NCI-H128 (cell line): ENCODE measurements at regions not wholly inside any gene's neighbourhood (a gene's known extent, or its start where the extent isn't known, plus 50 kb on each side); places are given as distances from the start of the nearest gene placed in this dataset.
"Not testable (repeated sequence)": the region's sequence is repeated elsewhere in the genome, so short reads cannot be mapped to it uniquely, and the experiment has no call there.

Experiments
- DNase-seq: peaks from one replicate; lab custom pipeline; 2025; ENCODE audit not compliant: unreplicated experiment; lab: John Stamatoyannopoulos, UW

DNA sequence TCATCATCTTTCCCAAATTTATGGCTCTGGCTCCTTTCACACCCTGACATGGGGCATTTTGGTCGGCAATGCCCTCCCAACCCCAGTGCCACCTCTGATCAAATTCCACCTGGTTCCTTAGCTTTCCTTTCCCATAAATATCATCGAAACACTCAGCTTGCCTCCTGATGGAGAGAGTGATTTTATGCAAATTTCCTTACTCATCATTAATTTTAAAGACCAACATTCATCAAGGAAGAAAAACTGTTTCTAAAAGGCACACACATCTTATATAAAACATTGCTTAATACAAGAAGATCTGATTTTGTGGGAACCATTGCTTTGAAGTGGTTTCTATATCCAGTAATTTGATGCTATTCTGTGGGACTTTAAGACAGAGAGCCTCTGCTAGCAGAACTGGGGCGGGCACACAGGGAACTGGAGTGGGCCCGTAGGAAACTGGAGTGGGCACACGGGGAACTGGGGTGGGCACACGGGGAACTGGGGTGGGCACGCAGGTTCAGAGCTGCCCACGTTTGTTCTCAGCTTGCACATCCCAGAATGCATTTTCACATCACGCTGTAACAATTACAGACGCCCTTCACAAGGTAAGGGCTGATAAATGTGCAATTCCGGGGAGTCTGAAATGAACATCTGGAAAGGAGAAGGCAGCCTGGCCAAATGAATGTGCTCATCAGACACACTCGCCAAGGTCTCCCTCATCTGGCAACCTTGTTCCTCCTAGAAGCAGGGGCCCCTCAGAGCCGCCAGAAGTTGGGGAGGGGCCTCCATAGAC is 174.2 kb downstream of the RTP5 start:
- no peak for DNase-seq

- no peak for DNase-seq
Observed at GRCh38 chr2:242044313-242044590, 174.7 kb downstream of the RTP5 start.

- DNase-seq, result not testable (repeated sequence)
Observed at GRCh38 chr2:242045596-242046144, 176.1 kb downstream of the RTP5 start.

- no peak for DNase-seq
Observed at GRCh38 chr2:242046206-242046826, 176.8 kb downstream of the RTP5 start.

DNA sequence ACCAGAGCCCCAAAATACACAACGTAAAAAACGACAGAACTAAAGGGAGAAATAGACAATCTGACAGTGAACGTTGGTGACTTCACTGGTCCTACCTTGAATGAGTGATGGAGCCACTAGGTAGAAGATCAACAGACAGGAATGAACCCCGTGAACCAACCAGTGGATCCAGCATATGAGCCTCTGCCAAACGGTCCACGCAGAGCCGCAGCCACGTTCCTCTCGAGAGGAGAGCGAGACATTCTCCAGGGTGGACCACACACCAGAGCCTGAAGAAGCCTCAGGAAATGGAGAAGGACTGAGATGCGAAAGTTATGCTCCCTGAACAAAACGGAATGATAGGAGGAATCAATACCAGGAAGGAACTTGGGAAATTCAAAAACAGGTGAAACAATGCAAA is 178.4 kb downstream of the RTP5 start:
- no peak for DNase-seq

- no peak for DNase-seq
Observed at GRCh38 chr2:242048479-242048878, 178.9 kb downstream of the RTP5 start.

DNA sequence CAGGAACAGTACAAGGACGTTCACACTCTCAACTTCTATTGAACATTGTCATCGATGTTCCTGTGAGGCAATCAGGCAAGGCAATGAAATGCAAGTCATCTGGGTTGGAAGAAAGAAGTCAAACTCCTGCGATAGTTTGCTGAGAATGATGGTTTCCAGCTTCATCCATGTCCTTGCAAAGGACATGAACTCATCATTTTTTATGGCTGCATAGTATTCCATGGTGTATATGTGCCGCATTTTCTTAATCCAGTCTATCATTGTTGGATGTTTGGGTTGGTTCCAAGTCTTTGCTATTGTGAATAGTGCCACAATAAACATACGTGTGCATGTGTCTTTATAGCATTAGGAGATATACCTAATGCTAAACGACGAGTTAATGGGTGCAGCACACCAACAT is 180.0 kb downstream of the RTP5 start:
- DNase-seq, result not testable (repeated sequence)

DNA sequence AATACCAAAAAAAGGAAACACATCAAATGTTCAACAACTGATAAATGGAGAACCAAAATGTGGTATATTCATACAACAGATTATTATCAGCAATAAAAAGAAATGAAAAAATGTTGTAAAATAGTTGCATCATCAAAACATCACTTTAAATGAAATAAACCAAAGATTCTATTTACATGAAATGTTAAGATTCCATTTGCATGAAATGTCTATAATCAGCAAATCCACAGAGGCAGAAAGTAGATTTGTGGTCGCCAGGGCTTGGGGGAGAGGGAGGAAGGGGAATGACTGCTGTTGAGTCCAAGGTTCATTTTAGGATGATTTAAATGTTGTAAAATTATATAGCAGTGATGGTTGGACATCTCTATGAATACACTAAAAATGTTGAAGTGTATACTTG is 181.9 kb downstream of the RTP5 start:
- DNase-seq, result no peak

- DNase-seq, result no peak
Observed at GRCh38 chr2:242052421-242052820, 182.9 kb downstream of the RTP5 start.

GRCh38 chr2:242053921-242054320 is 184.4 kb downstream of the RTP5 start:
- no peak for DNase-seq

- DNase-seq, result no peak
Observed at GRCh38 chr2:242054406-242054805, 184.9 kb downstream of the RTP5 start.

GRCh38 chr2:242054881-242055801 is 185.6 kb downstream of the RTP5 start:
- DNase-seq, result no peak

DNA sequence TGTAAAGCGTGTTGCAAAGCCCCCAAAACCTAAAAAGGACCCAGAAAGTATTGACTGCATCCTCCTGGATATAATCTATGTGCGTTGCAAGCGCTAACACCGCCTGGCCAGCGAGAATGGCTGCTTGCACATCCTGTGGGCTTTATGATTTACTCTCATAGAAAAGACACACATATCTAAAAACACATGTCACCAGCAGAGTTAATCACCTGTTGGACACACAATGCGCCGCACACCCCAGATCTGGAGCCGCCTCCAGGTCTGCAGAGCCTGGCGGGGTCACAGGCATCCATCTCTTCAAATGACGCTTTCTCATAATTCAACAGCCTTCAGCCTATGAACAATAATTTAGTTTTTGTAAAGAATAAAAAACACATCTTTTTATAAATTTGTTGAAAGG is 186.5 kb downstream of the RTP5 start:
- no peak for DNase-seq

GRCh38 chr2:242056785-242057184 is 187.3 kb downstream of the RTP5 start:
- no peak for DNase-seq

DNA sequence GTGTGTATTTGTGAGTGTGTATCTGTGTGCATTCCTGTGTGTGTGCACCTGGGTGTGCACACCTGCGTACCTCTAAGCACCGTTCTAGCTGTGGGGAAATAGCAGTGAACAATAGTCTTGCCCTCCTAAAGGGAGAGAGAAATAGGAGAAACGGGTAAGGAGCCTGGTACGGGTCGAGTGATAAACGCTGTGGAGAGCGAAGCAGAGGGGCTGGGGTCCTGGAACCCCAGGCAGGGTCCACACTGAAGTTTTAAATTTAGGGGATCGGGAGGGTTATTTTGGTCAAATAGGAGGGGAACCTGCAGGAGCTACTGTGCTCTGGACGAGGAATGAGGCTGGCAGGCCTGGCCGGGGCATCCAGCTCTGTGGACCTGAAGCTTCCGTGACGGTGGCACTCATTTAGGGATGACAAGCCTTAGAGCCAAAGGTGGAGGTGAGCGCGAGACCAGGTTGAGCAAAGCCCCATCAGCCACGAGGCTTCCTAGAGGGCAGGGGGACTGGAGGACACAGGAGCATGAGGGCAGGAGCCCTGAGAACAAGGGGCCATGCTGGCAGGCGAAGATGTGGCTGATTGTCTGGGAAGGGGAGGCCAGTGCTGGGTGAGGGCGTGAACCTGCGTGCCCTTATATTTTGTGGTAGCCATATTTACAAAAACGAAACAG is 188.0 kb downstream of the RTP5 start:
- DNase-seq, result no peak

DNA sequence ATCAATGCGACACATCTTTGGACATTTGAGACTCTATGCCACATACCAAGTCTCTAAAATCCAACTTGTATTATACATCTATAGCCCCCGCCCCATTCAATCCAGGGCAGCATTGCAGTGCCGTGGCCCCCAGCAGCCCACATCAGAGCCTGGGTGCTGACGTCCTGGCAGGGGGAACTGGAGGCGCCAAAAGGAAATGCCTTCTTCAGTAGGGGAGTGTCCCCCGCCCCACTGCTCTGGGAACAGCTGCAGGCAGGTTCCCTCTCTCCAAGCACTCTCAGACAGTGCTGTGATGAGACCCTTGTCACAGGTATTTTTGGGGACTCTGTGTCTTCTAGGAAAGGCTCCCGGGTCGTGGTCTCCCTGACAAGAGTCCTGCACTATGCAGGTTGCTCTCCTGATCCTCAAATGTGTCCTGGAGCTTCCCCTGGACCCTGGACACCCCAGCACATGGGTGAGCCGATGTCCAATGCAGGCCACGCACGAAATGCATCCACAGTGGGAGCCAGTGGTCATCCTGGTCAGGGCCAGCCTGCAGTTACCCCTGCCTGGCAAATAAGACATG is 188.7 kb downstream of the RTP5 start:
- DNase-seq, result no peak

- no peak for DNase-seq
Observed at GRCh38 chr2:242059566-242059965, 190.0 kb downstream of the RTP5 start.

- DNase-seq, result no peak
Observed at GRCh38 chr2:242060212-242060835, 190.8 kb downstream of the RTP5 start.

- DNase-seq, result not testable (repeated sequence)
Observed at GRCh38 chr2:242061930-242062329, 192.4 kb downstream of the RTP5 start.

- DNase-seq, result no peak
Observed at GRCh38 chr2:242063436-242063835, 193.9 kb downstream of the RTP5 start.
